GM12878 (cell line): ENCODE measurements at regions not wholly inside any gene's neighbourhood (a gene's known extent, or its start where the extent isn't known, plus 50 kb on each side); places are given as distances from the start of the nearest gene placed in this dataset.
"Not testable (repeated sequence)": the region's sequence is repeated elsewhere in the genome, so short reads cannot be mapped to it uniquely, and the experiment has no call there.

ENCODE experiments used
- ATAC-seq: fragments of 200-7000 bp; cut with Tn5 transposase; 3 replicates; pipeline ENCODE4 v1.9.1; 2020; ENCODE audit warnings: mild to moderate bottlenecking, moderate library complexity
- BruUV-seq: library from RNA; stranded (reverse); fragments of 400-500 nt; replicated peaks from 2 replicates; lab custom pipeline; 2021; lab: Mats Ljungman, UMichigan
- CTCF ChIA-PET: fragments of 300-600 bp; sonication (Branson Sonifier 250); formaldehyde crosslinking; extraction: SDS; loops from one replicate; lab custom pipeline; 2021; ENCODE audit warnings: inconsistent platforms; lab: Yijun Ruan, JAX
- POLR2A ChIA-PET: fragments of 350-600 bp; formaldehyde crosslinking; extraction: SDS; loops from one replicate; lab custom pipeline; 2021; ENCODE audit warnings: inconsistent platforms; lab: Charles Lee
- RAD21 ChIA-PET: fragments of 300-600 bp; sonication (Branson Sonifier 250); formaldehyde crosslinking; loops from one replicate; lab custom pipeline; 2023; ENCODE audit warnings: antibody characterized with exemption; ENCODE audit not compliant: unreplicated experiment; lab: Charles Lee
- SMC1A ChIA-PET: fragments of 300-600 bp; sonication (Branson Sonifier 250); formaldehyde crosslinking; loops from one replicate; lab custom pipeline; 2023; ENCODE audit not compliant: unreplicated experiment, uncharacterized antibody; lab: Charles Lee
- DNase-seq: peaks from one replicate; pipeline ENCODE4 v3.0.0-alpha.2; 2011; ENCODE audit warnings: low read depth, low spot score
- FAIRE-seq: peaks from 3 replicates; lab custom pipeline; 2011; peaks lifted over from hg19 to GRCh38; lab: Jason Lieb, UNC
- H2AFZ ChIP-seq: 2 replicates; pipeline ENCODE4 v1.6.0; 2011; ENCODE audit warnings: low read depth, low read length, control low read depth; ENCODE audit not compliant: control insufficient read depth
- H3K27ac ChIP-seq: 2 replicates; pipeline ENCODE4 v1.5.1; 2011; ENCODE audit warnings: control low read depth; ENCODE audit not compliant: control insufficient read depth, insufficient read depth
- H3K27me3 ChIP-seq, 2 experiments: replicated peaks in 1 of 2; 2 replicates each; pipeline versions ENCODE4 v1.6.0 to v1.6.1; 2011; ENCODE audit warnings: low read length in 1 of 2; ENCODE audit not compliant: control insufficient read depth in 2 of 2, insufficient read depth in 2 of 2
- H3K36me3 ChIP-seq, 2 experiments: 2 replicates each; pipeline ENCODE4 v1.5.1; 2011; ENCODE audit warnings: low read length in 1 of 2; ENCODE audit not compliant: control insufficient read depth in 2 of 2, insufficient read depth in 2 of 2
- H3K4me1 ChIP-seq: 2 replicates; pipeline ENCODE4 v1.6.1; 2011; ENCODE audit warnings: mild to moderate bottlenecking, low read length, moderate library complexity, mixed read lengths; ENCODE audit not compliant: control insufficient read depth, insufficient read depth
- H3K4me2 ChIP-seq: 2 replicates; pipeline ENCODE4 v1.6.0; 2011; ENCODE audit warnings: control low read depth; ENCODE audit not compliant: control insufficient read depth, insufficient read depth
- H3K4me3 ChIP-seq: fragments of 200-600 bp; sonication (generic); 2 replicates; pipeline ENCODE4 v1.5.1; 2016
- H3K79me2 ChIP-seq: 2 replicates; pipeline ENCODE4 v1.6.0; 2011; ENCODE audit warnings: low read length; ENCODE audit not compliant: control insufficient read depth, insufficient read depth
- H3K9ac ChIP-seq: 2 replicates; pipeline ENCODE4 v1.8.0; 2011; ENCODE audit warnings: low read length, control low read depth, mixed read lengths; ENCODE audit not compliant: control insufficient read depth, insufficient read depth
- H3K9me3 ChIP-seq: replicated peaks from 3 replicates; pipeline ENCODE4 v1.5.1; 2011; ENCODE audit warnings: mild to moderate bottlenecking, low read length; ENCODE audit not compliant: control insufficient read depth, insufficient read depth
- H4K20me1 ChIP-seq: 2 replicates; pipeline ENCODE4 v1.6.0; 2011; ENCODE audit not compliant: control insufficient read depth, insufficient read depth
- WGBS: methylation state at CpG from one replicate; pipeline ENCODE4 v1.1.6; 2016; ENCODE audit warnings: low lambda C conversion rate; ENCODE audit not compliant: insufficient replicate concordance, insufficient coverage; ENCODE audit errors: missing lambda C conversion rate; 5-methylcytosine and 5-hydroxymethylcytosine counted together
- in situ Hi-C: fragments of 300-500 bp; cut with MboI; formaldehyde crosslinking; loops from 9 replicates; pipeline ENCODE4 v1.14.3; 2018; ENCODE audit warnings: mixed read lengths
- intact Hi-C: fragments of 100-400 bp; cut with micrococcal nuclease; formaldehyde crosslinking; loops from one replicate; pipeline ENCODE4 v1.14.2; 2022; ENCODE audit not compliant: unreplicated experiment

GRCh38 chr3:90197383-90197782 lies 1090.0 kb downstream of the EPHA3 start:
- H3K4me1 ChIP-seq, FAIRE-seq, POLR2A ChIA-PET, H3K27ac ChIP-seq, ATAC-seq, H3K9ac ChIP-seq, H3K9me3 ChIP-seq, H3K4me2 ChIP-seq, H3K79me2 ChIP-seq, CTCF ChIA-PET, H4K20me1 ChIP-seq, RAD21 ChIA-PET, BruUV-seq, intact Hi-C loops, SMC1A ChIA-PET, H3K4me3 ChIP-seq, DNase-seq, H3K27me3 ChIP-seq, in situ Hi-C loops, H3K36me3 ChIP-seq, H2AFZ ChIP-seq: not testable (repeated sequence)
- 22% methylated on average over 4 of the region's 4 CpGs for WGBS

GRCh38 chr3:90202931-90203330 lies 1095.5 kb downstream of the EPHA3 start:
- DNase-seq, H2AFZ ChIP-seq, ATAC-seq, SMC1A ChIA-PET, H3K4me3 ChIP-seq, H3K4me1 ChIP-seq, H3K4me2 ChIP-seq, RAD21 ChIA-PET, in situ Hi-C loops, H3K27me3 ChIP-seq, H3K79me2 ChIP-seq, FAIRE-seq, H3K9ac ChIP-seq, CTCF ChIA-PET, H3K9me3 ChIP-seq, POLR2A ChIA-PET, H4K20me1 ChIP-seq, H3K36me3 ChIP-seq, BruUV-seq, H3K27ac ChIP-seq: not testable (repeated sequence)
- intact Hi-C loops: loop anchor here (10.0 kb wide), 1 partner anchor 62 kb away; no protein-coding TSS in a partner anchor
- 9% methylated on average over 2 of the region's 2 CpGs for WGBS

GRCh38 chr3:90206482-90206881 lies 1099.1 kb downstream of the EPHA3 start:
- CTCF ChIA-PET: not testable (repeated sequence)

GRCh38 chr3:90207353-90208097 lies 1100.1 kb downstream of the EPHA3 start:
- H3K27ac ChIP-seq, H4K20me1 ChIP-seq, H2AFZ ChIP-seq, in situ Hi-C loops, RAD21 ChIA-PET, BruUV-seq, H3K4me2 ChIP-seq, H3K4me3 ChIP-seq, SMC1A ChIA-PET, DNase-seq, H3K9me3 ChIP-seq, H3K36me3 ChIP-seq, H3K9ac ChIP-seq, CTCF ChIA-PET, POLR2A ChIA-PET, H3K4me1 ChIP-seq, H3K79me2 ChIP-seq, ATAC-seq, FAIRE-seq, H3K27me3 ChIP-seq: not testable (repeated sequence)
- 49% methylated on average over 5 of the region's 5 CpGs for WGBS
- intact Hi-C loops: loop anchor here (10.0 kb wide), 1 partner anchor 57 kb away; no protein-coding TSS in a partner anchor

More at GRCh38 chr3:90206482-90206881, 1099.1 kb downstream of the EPHA3 start:
- FAIRE-seq, SMC1A ChIA-PET, H3K4me2 ChIP-seq, BruUV-seq, H3K27ac ChIP-seq, H3K4me3 ChIP-seq, RAD21 ChIA-PET, H3K36me3 ChIP-seq, H3K79me2 ChIP-seq, DNase-seq, POLR2A ChIA-PET, ATAC-seq, H3K9ac ChIP-seq, H2AFZ ChIP-seq, H4K20me1 ChIP-seq, H3K4me1 ChIP-seq, in situ Hi-C loops, H3K9me3 ChIP-seq, H3K27me3 ChIP-seq: not testable (repeated sequence)
- intact Hi-C loops: loop anchor here (10.0 kb wide), 1 partner anchor 58 kb away; no protein-coding TSS in a partner anchor
- WGBS: 0% methylated on average over 2 of the region's 2 CpGs
